ENCODE measurements at regions not wholly inside any gene's neighbourhood (a gene's known extent, or its start where the extent isn't known, plus 50 kb on each side); places are given as distances from the start of the nearest gene placed in this dataset.
"Not testable (repeated sequence)": the region's sequence is repeated elsewhere in the genome, so short reads cannot be mapped to it uniquely, and the experiment has no call there.

- 63 to 70% methylated on average over 4 of the region's 4 CpGs for WGBS, 2 donors
- H3K4me3 ChIP-seq (ENCODE audit: low read length in 2 of 2) = no peak overlapping the region
- peaks cover 1% of the 10 kb centered on the region for H3K9me3 ChIP-seq (ENCODE audit: control insufficient read depth, low read length)
- ATAC-seq (ENCODE audit: low FRiP score) (no peak), DNase-seq (no peak)
- H3K4me1 ChIP-seq (ENCODE audit: control insufficient read depth in 1 of 2, insufficient read depth in 2 of 2, low read length in 2 of 2) = no peaks in the 10 kb centered on the region
- no peak overlapping the region for H3K27ac ChIP-seq (ENCODE audit: low read depth in 1 of 2, low read length in 2 of 2)
- intact Hi-C loops (cut with DNase I) = no loop called here
- no peaks in the 10 kb centered on the region for H3K27me3 ChIP-seq (ENCODE audit: control insufficient read depth in 1 of 2, insufficient read depth in 2 of 2, low read length in 1 of 2)
- H3K36me3 ChIP-seq (ENCODE audit: control insufficient read depth in 1 of 2, insufficient read depth in 2 of 2, low read length in 1 of 2) = no peaks in the 10 kb centered on the region
Measured at GRCh38 chr6:9025796-9026394, 590.5 kb upstream of the SLC35B3 start.

- ATAC-seq (ENCODE audit: low FRiP score) (no peak), DNase-seq (no peak)
- WGBS, 2 donors = 86 to 92% methylated on average over 13 of the region's 13 CpGs
- Histone ChIP-seq H3K27me3 (ENCODE audit: control insufficient read depth in 1 of 2, insufficient read depth in 2 of 2, low read length in 1 of 2) (no peaks in the 10 kb centered on the region), H3K4me1 (ENCODE audit: control insufficient read depth in 1 of 2, insufficient read depth in 2 of 2, low read length in 2 of 2) (no peaks in the 10 kb centered on the region), H3K27ac (ENCODE audit: low read depth in 1 of 2, low read length in 2 of 2) (no peak overlapping the region), H3K9me3 (ENCODE audit: control insufficient read depth, low read length) (peaks cover 1% of the 10 kb centered on the region), H3K36me3 (ENCODE audit: control insufficient read depth in 1 of 2, insufficient read depth in 2 of 2, low read length in 1 of 2) (no peaks in the 10 kb centered on the region), H3K4me3 (ENCODE audit: low read length in 2 of 2) (no peak overlapping the region)
- intact Hi-C loops (cut with DNase I) = no loop called here
Measured at GRCh38 chr6:9025228-9025627, 589.9 kb upstream of the SLC35B3 start.

GRCh38 chr6:9024246-9024645 is 588.9 kb upstream of the SLC35B3 start:
- H3K27ac ChIP-seq (ENCODE audit: low read depth in 1 of 2, low read length in 2 of 2); H3K36me3 ChIP-seq (ENCODE audit: control insufficient read depth in 1 of 2, insufficient read depth in 2 of 2, low read length in 1 of 2); DNase-seq; ATAC-seq (ENCODE audit: low FRiP score); H3K4me3 ChIP-seq (ENCODE audit: low read length in 2 of 2); H3K9me3 ChIP-seq (ENCODE audit: control insufficient read depth, low read length); H3K27me3 ChIP-seq (ENCODE audit: control insufficient read depth in 1 of 2, insufficient read depth in 2 of 2, low read length in 1 of 2); intact Hi-C loops (cut with DNase I); H3K4me1 ChIP-seq (ENCODE audit: control insufficient read depth in 1 of 2, insufficient read depth in 2 of 2, low read length in 2 of 2): not testable (repeated sequence)
- WGBS, 2 donors = 90 to 92% methylated on average over 23 to 38 of the region's 38 CpGs

- H3K27ac ChIP-seq (ENCODE audit: low read depth in 1 of 2, low read length in 2 of 2) = no peak overlapping the region
- no peak overlapping the region for H3K4me3 ChIP-seq (ENCODE audit: low read length in 2 of 2)
- H3K4me1 ChIP-seq (ENCODE audit: control insufficient read depth in 1 of 2, insufficient read depth in 2 of 2, low read length in 2 of 2) = no peaks in the 10 kb centered on the region
- no peaks in the 10 kb centered on the region for H3K9me3 ChIP-seq (ENCODE audit: control insufficient read depth, low read length)
- no peaks in the 10 kb centered on the region for H3K27me3 ChIP-seq (ENCODE audit: control insufficient read depth in 1 of 2, insufficient read depth in 2 of 2, low read length in 1 of 2)
- 68 to 75% methylated on average over 4 of the region's 4 CpGs for WGBS, 2 donors
- no peaks in the 10 kb centered on the region for H3K36me3 ChIP-seq (ENCODE audit: control insufficient read depth in 1 of 2, insufficient read depth in 2 of 2, low read length in 1 of 2)
- intact Hi-C loops (cut with DNase I) = no loop called here
- DNase-seq (no peak), ATAC-seq (ENCODE audit: low FRiP score) (no peak)
Measured at GRCh38 chr6:9020001-9020400, 584.7 kb upstream of the SLC35B3 start.

GRCh38 chr6:9009931-9010330 is 574.6 kb upstream of the SLC35B3 start:
- intact Hi-C loops (cut with DNase I) = no loop called here
- Histone ChIP-seq H3K27me3 (ENCODE audit: control insufficient read depth in 1 of 2, insufficient read depth in 2 of 2, low read length in 1 of 2) (no peaks in the 10 kb centered on the region), H3K36me3 (ENCODE audit: control insufficient read depth in 1 of 2, insufficient read depth in 2 of 2, low read length in 1 of 2) (no peaks in the 10 kb centered on the region), H3K9me3 (ENCODE audit: control insufficient read depth, low read length) (peaks cover 3% of the 10 kb centered on the region), H3K27ac (ENCODE audit: low read depth in 1 of 2, low read length in 2 of 2) (no peak overlapping the region), H3K4me3 (ENCODE audit: low read length in 2 of 2) (no peak overlapping the region), H3K4me1 (ENCODE audit: control insufficient read depth in 1 of 2, insufficient read depth in 2 of 2, low read length in 2 of 2) (no peaks in the 10 kb centered on the region)
- no peak for ATAC-seq (ENCODE audit: low FRiP score)
- DNase-seq = no peak
- 83 to 84% methylated on average over 6 of the region's 6 CpGs for WGBS, 2 donors

GRCh38 chr6:9007027-9007426 is 571.7 kb upstream of the SLC35B3 start:
- H3K36me3 ChIP-seq (ENCODE audit: control insufficient read depth in 1 of 2, insufficient read depth in 2 of 2, low read length in 1 of 2) = no peaks in the 10 kb centered on the region
- H3K27me3 ChIP-seq (ENCODE audit: control insufficient read depth in 1 of 2, insufficient read depth in 2 of 2, low read length in 1 of 2) = no peaks in the 10 kb centered on the region
- no peak overlapping the region for H3K4me3 ChIP-seq (ENCODE audit: low read length in 2 of 2)
- H3K4me1 ChIP-seq (ENCODE audit: control insufficient read depth in 1 of 2, insufficient read depth in 2 of 2, low read length in 2 of 2) = no peaks in the 10 kb centered on the region
- WGBS, 2 donors = 75 to 76% methylated on average over 5 of the region's 5 CpGs
- intact Hi-C loops (cut with DNase I) = no loop called here
- no peak overlapping the region for H3K27ac ChIP-seq (ENCODE audit: low read depth in 1 of 2, low read length in 2 of 2)
- peaks cover 2% of the 10 kb centered on the region for H3K9me3 ChIP-seq (ENCODE audit: control insufficient read depth, low read length)
- ATAC-seq (ENCODE audit: low FRiP score) (no peak), DNase-seq (no peak)

GRCh38 chr6:9002833-9003232 is 567.5 kb upstream of the SLC35B3 start:
- no peak overlapping the region for H3K27ac ChIP-seq (ENCODE audit: low read depth in 1 of 2, low read length in 2 of 2)
- intact Hi-C loops (cut with DNase I) = no loop called here
- no peak for ATAC-seq (ENCODE audit: low FRiP score)
- H3K4me3 ChIP-seq (ENCODE audit: low read length in 2 of 2) = no peak overlapping the region
- 67% methylated on average over 6 of the region's 6 CpGs for WGBS, 2 donors
- H3K9me3 ChIP-seq (ENCODE audit: control insufficient read depth, low read length) = no peaks in the 10 kb centered on the region
- no peaks in the 10 kb centered on the region for H3K4me1 ChIP-seq (ENCODE audit: control insufficient read depth in 1 of 2, insufficient read depth in 2 of 2, low read length in 2 of 2)
- H3K36me3 ChIP-seq (ENCODE audit: control insufficient read depth in 1 of 2, insufficient read depth in 2 of 2, low read length in 1 of 2) = no peaks in the 10 kb centered on the region
- no peaks in the 10 kb centered on the region for H3K27me3 ChIP-seq (ENCODE audit: control insufficient read depth in 1 of 2, insufficient read depth in 2 of 2, low read length in 1 of 2)
- DNase-seq = no peak

GRCh38 chr6:8995156-8995555 is 559.8 kb upstream of the SLC35B3 start:
- ATAC-seq (ENCODE audit: low FRiP score) (no peak), DNase-seq (no peak)
- Histone ChIP-seq H3K27ac (ENCODE audit: low read depth in 1 of 2, low read length in 2 of 2) (no peak overlapping the region), H3K9me3 (ENCODE audit: control insufficient read depth, low read length) (no peaks in the 10 kb centered on the region), H3K4me3 (ENCODE audit: low read length in 2 of 2) (no peak overlapping the region), H3K4me1 (ENCODE audit: control insufficient read depth in 1 of 2, insufficient read depth in 2 of 2, low read length in 2 of 2) (no peaks in the 10 kb centered on the region), H3K36me3 (ENCODE audit: control insufficient read depth in 1 of 2, insufficient read depth in 2 of 2, low read length in 1 of 2) (no peaks in the 10 kb centered on the region), H3K27me3 (ENCODE audit: control insufficient read depth in 1 of 2, insufficient read depth in 2 of 2, low read length in 1 of 2) (no peaks in the 10 kb centered on the region)
- WGBS, 2 donors = 56 to 77% methylated on average over 1 of the region's 1 CpG
- intact Hi-C loops (cut with DNase I) = no loop called here

- intact Hi-C loops (cut with DNase I) = no loop called here
- DNase-seq (no peak), ATAC-seq (ENCODE audit: low FRiP score) (no peak)
- Histone ChIP-seq H3K4me1 (ENCODE audit: control insufficient read depth in 1 of 2, insufficient read depth in 2 of 2, low read length in 2 of 2) (no peaks in the 10 kb centered on the region), H3K27me3 (ENCODE audit: control insufficient read depth in 1 of 2, insufficient read depth in 2 of 2, low read length in 1 of 2) (no peaks in the 10 kb centered on the region), H3K9me3 (ENCODE audit: control insufficient read depth, low read length) (no peaks in the 10 kb centered on the region), H3K36me3 (ENCODE audit: control insufficient read depth in 1 of 2, insufficient read depth in 2 of 2, low read length in 1 of 2) (no peaks in the 10 kb centered on the region), H3K27ac (ENCODE audit: low read depth in 1 of 2, low read length in 2 of 2) (no peak overlapping the region), H3K4me3 (ENCODE audit: low read length in 2 of 2) (no peak overlapping the region)
- 72 to 74% methylated on average over 3 of the region's 3 CpGs for WGBS, 2 donors
Measured at GRCh38 chr6:8993111-8993510, 557.8 kb upstream of the SLC35B3 start.
